ENCODE measurements at regions not wholly inside any gene's neighbourhood (a gene's known extent, or its start where the extent isn't known, plus 50 kb on each side); places are given as distances from the start of the nearest gene placed in this dataset.

DNA sequence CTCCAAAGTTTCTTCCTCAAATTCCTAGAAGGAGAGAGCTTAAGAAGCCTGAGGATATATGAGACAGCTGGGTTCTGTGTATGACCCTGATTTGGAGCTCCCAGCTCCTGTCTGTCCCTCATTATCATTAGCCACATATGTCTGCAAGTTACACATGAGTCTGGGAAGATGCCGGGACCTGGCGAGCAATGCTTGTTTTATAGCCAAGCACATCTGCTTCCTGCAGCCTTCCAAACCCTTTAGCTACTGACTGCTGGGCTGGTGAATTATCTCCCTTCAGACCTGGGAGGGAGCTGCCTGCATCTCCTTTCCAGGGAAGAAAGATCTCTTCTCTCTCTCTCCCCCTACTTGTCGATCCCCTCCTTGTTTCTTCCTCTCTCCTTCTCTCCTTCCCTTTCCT, 556.7 kb upstream of the BOD1L1 start:
- no peak for DNase-seq

DNA sequence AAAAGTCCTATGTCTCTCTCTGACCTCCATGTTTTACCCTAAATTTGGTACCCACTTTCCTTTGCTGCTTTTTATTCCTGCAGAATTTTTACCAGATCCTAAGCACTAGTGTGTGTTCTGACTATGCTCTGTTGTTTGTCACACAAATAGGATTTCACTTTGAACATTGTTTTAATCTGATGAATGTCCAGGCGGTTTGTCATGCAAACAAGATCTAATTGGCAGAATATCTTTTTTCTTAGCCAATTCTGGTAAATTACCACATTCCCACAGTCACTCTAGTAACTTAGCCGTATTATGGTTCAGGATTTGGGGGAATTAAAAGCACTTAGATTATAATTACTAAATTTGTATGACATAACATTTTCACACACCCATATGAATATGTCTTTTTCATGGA, 557.2 kb upstream of the BOD1L1 start:
- DNase-seq, result no peak

DNA sequence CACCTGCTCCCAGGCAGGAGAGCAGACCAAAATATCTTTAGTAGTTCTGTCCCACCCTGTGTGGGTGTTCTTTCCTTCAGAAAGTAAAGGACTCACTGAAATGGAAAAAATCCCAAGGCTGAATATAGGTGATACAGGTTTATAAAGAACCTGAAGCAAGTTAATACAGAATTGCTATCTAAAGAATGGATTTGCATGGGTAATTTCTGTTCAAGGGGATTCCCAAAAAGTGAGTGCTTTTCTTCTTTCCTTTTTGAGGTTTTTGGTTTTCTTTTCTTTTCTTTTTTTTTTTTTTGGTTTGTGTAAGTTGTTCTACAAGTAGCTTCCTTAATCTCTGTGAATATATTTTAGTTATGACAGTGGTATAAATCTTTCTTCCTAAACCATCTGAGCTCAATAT, 560.7 kb upstream of the BOD1L1 start:
- no peak for DNase-seq

DNA sequence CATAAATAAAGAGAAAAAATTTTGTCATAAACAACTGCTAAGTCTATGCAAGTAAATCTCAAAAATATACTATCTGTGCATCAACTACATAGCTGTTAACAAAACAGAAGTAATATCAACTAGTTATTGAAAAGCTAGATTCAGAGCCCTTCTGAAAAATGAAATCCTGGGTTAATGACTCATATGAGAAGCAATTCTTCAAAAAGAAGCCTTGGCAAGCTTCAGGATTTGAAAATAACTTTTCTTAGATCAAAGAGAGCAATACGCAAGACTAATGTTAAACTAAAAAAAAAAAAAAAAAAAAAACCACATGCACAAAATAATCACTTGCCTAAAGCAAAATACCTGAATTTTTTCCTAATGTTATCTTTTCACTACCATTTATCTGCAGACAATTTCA, 566.1 kb upstream of the BOD1L1 start:
- DNase-seq, result no peak

DNA sequence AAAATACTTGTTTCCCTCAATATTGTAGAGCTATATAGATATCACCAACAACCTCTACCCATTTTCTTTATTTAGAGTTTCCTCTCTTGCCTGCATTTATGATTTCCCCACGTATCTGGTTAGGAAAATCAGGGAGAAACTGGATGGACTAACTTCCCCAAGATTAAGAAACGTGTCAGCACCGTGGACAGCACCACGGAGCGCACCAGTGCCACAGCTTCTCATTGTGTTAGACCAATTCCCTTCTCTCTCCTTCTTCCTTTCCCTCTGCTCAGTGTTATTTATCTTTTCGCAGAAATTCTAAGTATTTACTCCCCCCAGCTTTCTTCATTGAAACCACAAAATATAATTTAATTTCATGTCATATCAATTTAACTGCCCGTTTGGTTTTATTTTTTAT, 568.6 kb upstream of the BOD1L1 start:
- DNase-seq, result no peak

DNA sequence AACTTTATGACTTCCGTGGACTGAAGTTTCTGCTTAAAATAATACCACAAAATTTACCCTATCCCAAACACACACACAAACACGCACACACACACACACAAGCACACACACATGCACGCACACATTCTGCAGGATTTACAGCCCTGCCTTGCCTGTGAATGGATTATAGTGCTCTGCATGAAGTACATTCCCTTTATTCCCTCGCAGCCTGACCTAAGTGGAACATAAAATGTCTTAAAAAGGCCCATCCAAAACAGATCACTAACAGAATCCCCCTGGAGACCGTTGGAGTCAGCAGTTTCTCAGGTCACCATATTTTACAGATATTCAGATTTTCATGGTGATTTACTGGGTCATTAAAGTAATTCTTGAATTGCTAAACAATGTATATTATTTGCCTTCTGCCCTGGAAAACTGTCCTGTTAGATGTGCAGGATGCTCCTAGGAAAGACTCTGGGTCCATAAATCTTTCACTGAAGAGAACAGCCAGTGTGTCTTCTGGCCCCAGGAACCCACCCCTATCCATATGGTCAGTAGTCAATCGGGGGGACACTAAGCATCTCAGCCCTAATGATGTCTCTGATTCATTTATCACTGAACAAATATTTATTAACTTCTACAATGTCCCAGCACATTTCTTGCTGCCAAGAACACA, 587.7 kb upstream of the BOD1L1 start:
- DNase-seq, result no peak

DNA sequence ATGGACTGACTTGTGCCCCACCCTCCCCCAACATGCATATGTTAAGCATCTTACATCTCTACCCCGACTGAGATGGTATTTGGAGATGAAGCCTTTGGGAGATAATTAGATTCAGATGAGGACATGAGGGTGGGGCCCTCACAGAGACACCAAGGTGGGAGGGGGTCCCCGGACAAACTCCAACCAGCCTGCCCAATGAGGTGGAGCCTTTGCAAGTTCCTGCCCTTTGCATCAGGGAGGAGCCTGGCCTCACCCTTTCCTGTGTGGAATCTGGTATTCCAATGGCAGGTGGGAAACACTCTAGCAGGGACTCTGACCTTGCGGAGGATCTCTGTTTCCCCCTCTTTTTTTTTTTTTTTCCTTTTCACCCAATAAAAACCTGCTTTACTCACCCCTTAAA, 589.9 kb upstream of the BOD1L1 start:
- DNase-seq, result no peak

DNA sequence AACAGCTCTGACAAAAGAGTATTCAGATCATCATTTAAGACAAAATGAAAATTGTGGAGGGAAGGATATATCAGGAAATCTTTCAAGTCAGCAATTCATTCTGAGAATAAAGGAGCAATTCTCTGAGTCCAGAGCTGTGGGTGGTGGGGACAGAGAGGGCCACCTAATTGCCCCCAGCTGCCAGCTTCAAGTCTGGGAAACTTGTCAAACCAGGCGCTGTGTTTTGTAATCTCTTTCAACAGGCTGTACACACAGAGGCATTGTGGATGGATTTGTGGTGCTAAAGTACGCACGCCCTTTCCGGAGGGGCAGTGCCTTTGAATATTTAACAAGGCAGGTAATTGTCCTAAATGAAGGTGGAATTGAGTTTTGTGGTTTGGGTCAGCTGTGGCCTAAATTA, 591.1 kb upstream of the BOD1L1 start:
- no peak for DNase-seq

DNA sequence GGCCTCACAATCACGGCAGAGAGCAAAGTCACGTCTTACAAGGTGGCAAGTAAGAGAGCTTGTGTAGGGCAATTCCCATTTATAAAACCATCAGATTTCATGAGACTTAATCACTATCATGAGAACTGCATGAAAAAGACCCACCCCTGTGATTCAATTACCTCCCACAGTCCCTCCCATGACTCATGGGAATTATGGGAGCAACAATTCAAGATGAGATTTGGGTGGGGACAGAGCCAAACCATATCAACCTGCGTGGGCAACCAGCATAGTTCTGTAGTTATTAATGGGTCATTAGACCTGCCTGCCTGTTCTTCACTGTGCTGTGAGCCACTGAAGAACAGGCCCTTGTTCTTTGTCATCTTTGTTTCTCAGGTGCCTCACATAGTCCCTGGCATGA, 593.7 kb upstream of the BOD1L1 start:
- DNase-seq, result no peak

DNA sequence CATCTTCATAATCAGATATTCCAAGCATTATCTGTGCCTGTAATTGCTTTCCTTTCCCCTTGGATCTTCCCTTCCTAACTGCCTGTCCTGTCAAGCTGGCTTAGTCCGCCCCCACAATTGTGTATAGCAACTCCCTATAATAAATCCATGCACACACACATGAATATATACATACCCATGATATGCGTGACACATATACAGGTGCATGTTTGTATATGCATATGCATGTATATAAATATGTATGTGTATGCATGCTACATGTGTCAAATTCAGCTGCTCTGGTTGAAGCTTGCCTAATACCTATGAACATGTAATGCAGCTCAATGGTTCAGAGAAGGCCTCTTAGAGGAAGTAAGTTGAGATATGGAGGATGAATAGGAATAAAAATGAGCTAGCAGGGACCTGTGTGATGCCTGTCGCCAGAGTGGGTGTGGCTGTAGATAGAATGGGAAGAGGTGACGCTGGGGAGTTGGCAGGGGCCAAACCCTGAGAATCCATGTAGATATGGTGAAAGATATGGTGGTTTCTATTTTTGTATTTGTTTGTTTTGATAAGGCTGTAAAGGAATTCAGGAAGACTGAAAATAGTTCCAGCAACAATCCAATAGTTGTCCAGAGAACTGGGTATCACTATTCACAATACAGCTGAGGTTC, 595.0 kb upstream of the BOD1L1 start:
- DNase-seq, result no peak

DNA sequence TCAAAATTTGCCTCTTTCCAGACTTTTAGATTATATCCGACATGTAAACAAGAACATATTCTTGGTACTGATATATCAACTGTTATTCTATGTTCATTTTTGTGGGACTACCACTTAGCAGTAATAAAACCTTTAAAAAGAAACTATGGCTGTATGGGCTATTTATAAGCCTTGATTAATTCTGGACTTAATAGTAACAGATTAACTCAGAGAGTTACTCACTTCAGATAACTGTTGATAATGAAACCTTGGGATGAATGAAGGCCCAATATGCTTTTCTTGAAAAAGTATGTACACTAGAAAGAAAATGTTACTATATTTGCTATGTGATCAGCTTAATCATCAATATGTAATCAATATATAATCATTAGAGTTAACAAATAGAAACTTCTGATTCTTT, 595.9 kb upstream of the BOD1L1 start:
- no peak for DNase-seq

DNA sequence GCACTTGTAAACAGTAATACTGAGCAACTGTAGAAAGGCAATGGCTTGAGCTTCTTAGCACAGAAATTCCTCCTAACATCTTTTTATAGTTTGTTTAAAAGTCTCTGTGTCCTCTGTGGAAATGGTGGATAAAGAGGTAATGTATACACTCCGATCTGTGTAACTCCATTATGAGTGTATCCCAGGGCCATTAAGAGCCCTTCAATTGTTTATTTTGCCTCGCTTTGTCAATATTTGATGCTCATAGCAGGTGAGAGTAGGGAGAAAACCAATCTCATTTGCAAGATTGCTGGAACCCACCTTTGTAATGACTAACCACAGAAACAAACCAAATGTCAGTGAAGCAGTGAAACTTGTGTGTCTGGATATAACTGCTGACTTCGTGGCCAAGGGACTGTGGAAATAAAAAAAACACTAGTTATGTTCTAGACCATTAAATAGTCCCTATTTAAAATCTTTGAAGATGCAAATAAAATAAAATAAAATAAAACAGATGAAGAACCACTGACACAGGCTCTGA, 598.2 kb upstream of the BOD1L1 start:
- DNase-seq, result peak; percentile 64

DNA sequence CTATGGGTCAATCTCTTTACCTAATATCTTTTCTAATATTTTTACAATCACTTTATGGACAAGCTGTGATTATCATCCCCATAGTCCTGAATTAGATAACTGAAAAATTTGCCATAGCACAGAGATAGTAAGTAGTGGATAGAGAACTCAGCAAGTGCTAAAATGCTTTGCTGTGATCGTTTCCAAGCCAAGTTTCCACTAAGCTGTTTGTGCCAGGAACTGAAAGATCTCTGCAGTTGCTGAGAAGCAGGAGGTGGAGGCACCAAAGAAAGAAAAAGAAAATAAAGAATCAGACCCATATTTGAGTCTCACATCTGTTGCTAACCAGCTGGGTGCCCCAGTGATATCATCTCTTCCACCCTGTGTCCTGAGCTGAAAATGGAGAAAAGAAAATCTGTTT, 605.6 kb upstream of the BOD1L1 start:
- no peak for DNase-seq

DNA sequence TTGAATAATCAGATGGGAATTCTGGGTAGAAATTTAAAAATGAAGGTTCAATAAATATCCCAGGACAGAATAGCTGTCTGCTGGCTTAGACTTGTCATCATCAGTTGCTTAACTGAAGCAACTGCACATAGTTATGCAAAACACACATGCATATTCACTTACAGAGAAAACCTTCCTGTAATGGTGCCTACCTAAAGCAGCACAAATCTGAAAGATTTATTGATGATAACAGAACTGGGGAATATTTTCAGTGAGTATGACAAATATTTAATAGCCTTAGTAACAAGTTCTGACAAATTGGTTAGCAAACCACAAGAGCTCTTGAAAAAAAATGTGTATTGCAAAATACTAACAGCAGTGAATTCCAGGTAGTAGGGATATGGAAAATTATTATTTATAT, 606.8 kb upstream of the BOD1L1 start:
- no peak for DNase-seq

DNA sequence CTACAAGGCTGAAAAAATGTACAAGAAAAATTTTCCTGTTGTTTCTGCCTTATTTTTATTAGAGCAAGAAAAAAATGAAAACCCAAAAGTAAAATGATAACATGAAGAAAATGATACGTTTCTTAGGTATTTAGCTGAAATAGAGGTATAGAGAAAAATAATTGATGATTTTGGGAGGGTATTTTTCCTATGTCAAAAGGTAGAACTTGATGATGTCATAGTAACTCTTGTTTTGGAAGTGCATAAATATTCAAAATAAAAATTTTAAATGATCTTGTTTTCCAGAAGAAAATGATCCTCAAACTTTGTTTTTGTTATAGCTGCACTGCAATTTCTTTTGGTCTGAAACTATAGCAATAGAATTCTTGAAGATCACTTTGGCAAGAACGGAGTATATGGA, 608.8 kb upstream of the BOD1L1 start:
- no peak for DNase-seq

DNA sequence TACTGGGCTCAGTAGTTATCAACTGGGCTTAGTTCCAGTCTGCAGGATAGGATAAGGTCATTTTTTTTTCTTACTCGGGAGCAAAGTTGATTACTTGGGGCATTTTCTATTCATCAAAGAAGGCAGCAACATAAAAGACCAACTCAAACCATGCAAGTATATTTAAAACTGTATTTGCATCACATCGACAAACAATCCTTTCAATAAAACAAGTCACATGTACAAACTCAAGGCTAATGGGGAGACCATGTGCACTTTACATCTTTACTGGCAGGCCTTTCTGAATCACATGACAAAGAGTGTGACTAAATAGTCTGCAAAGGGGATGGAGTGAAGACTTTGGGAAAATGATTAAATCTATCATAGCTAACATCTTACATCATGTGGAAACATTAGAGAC, 610.4 kb upstream of the BOD1L1 start:
- DNase-seq, result no peak

DNA sequence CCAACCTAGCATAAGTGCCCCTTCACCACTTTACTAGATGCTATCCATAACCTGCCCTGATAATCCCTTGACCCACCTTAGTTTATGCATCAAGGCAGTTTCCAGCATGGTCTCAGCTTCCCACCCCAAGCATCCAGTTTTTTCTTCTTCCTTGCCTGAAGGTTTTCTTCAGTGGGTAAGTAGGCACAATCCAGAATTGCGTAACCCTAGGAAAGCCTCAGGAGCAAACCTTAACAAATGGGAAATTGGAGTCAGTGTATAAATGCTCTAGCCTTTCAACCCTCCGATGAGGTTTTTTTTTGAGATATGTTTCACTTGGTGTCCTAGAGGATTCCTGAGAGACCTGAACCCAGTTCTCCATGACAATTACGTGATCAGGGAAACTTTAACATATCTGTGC, 614.0 kb upstream of the BOD1L1 start:
- DNase-seq, result no peak

DNA sequence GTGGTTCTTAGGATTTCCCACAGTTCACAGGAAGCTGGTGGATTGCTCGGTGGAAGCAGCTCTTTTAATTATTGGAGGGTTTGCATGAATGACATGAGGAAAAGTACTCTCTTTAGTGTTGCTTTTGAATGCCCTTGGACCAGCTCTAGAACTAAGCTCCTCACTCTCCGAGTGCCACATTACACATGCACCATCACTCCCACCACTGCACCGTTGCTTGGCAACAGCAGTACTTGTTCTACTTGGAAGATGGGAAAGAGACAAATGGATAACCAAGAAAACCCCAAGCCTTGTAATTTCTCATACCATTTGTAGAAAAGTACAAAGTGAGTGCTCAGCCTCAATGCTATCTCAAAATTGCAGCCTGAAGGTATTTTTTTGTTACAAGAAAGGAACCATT, 620.2 kb upstream of the BOD1L1 start:
- no peak for DNase-seq

DNA sequence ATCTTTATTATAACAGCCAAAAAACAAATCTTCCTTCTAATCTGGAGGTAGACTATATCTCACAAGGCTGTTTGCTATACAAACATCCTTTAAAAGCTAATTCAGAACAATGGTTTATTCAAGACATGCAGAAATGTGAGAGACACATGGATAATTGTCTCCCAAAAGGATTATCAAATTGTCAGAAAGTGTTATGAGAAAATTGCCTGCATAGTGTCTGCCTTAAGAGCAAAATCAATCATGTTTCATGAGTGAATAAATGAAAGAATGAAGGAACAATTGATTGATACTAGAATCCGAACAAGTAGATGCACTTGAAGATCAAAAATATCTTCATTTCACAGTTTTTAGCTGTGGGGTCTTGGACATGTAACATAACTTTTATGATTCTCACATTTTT, 621.7 kb upstream of the BOD1L1 start:
- no peak for DNase-seq

DNA sequence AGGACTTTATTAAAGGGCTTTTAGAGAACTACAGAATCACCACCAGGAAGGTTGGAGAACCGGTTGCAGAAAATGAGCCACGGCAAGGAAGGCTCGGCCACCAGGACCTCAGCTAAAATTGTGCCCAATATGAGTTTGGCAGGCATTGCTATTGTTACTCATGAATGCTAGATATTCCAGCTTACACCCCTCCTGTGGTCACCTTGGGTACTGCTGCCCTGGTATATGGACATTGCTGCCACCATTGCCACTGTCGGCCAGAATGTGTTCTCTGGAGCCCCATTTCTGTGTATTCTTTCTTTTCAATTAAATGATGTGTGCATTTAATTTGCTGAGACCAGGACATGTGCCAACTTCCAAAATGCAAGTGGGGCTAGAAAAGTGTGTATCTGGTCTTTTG, 626.7 kb upstream of the BOD1L1 start:
- no peak for DNase-seq

DNA sequence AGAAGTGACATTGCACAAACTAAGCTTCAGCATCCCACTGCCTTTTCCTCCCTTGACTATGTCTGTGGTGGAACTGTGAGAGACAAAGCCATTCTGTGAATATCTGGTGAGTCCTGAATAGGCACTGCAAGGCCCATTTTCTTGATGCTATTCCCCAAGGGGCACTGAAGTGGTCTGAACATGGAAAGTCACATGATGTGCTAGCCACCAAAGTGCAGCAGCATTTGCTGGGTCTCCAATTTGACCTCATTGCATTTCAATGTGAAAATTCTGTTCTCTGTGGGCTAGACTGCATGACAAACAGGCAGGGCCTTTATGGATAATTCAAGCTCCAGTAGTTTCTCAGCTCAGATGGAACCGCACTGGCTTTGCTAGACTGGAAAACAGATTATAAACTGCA, 627.4 kb upstream of the BOD1L1 start:
- no peak for DNase-seq

DNA sequence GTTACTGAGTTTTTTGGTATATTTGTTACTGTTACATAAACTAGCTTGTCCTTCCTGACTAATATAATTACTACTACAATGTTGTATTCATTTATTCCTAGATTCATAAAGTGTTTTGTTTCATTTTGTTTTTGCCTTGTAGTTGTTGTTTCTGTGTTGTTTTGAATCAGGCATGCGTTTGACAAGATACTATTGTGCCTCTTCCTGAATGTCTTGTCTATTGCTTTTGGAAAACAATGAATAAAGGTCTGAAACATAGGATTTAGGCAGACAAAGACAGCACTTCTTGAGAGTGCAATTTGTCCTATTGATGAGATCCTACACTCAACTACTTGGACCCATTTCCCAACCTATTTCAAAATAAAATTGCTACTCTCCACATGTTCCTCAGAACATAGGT, 630.4 kb upstream of the BOD1L1 start:
- DNase-seq, result no peak

DNA sequence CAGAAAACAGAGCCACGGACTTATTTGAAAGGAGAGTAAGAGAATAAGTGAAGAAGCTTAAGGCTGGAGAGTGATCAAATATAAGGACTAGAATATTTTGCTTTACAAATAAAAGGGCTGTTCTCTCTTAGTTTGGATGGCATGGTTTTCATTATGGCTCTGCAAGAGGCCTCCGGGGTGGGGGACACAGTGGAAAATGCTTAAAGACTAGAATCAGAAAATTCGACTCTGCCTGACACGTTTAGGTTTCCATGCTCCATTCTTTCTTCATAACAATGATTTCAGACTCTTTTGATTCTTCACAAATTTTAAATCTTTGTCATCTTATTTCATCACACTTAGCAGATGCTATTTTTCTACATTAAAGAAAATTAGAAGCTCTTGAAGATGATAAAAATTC, 632.4 kb upstream of the BOD1L1 start:
- DNase-seq, result no peak

DNA sequence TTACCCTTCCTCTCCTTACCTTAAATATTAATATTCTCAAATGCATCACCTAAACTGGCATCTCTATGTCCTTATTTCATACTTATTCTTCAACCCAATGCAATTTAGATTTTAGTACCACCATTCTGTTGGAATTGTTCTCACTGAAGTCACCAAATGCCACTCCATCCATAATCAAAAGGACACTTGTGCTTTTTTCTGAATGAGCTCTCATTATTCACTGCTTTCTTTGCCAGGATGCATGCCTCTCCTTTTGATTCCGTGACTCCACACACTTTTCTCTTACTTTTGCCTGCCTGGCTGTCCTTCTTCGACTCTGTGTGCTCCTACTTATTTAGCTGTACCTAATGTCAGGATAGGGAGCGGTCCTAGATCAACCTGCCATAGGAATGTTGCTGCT, 633.1 kb upstream of the BOD1L1 start:
- no peak for DNase-seq

DNA sequence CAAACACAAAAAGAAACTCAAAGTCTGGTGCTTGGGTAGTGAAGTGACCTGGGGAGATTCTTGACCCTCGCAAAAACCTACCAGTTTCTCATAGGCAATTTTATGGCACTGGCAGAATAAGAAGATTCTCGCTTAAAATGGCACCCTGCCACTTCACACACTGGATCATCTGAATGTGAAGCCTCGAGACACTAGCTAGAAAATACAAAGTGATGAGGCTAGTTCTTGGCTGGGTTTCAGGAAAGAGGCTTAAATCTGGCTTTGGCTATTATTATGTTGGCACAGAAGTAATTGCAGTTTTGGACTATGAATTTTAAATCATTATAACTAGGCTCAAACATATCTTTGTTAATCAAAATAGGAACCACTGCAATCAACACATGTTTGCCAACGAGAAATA, 634.7 kb upstream of the BOD1L1 start:
- DNase-seq, result no peak

Data from NCI-H1436 treated with DMSO at 0.1 percent for 48 hours (cell line).